GM11168 (cell line): ENCODE measurements at regions not wholly inside any gene's neighbourhood (a gene's known extent, or its start where the extent isn't known, plus 50 kb on each side); places are given as distances from the start of the nearest gene placed in this dataset.

Experiments used
- in situ Hi-C: fragments of 300-500 bp; cut with MboI; formaldehyde crosslinking; loops from one replicate; pipeline ENCODE4 v1.12.0; 2022; ENCODE audit warnings: low sequenced_read_pairs; ENCODE audit not compliant: unreplicated experiment

- in situ Hi-C loops = no loop called here
These were observed 102.6 kb upstream of the ABI3BP start for GRCh38 chr3:101095693-101096430.

DNA sequence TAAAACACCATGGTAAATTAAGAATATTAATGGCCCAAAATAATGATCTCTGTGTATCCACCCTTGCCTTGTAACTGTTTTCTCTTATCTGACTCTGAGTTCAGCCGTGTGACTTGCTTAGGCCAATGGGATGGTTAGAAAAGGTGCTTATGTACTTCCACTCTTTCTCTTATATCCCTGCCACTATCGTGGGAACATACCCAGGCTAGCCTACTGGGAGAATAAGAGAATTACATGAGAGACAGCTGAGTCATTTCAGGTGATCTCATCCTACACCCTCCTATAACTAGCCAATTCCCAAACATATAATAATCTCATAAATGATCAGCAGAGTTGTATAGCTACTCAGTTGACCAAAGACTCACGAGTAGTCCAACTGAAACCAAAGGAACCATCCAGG lies 98.3 kb upstream of the ABI3BP start:
- in situ Hi-C loops = no loop called here

- in situ Hi-C loops = no loop called here
These were observed 92.5 kb upstream of the ABI3BP start for GRCh38 chr3:101085752-101086151.

- in situ Hi-C loops = no loop called here
These were observed 91.2 kb upstream of the ABI3BP start for GRCh38 chr3:101084404-101084803.

DNA sequence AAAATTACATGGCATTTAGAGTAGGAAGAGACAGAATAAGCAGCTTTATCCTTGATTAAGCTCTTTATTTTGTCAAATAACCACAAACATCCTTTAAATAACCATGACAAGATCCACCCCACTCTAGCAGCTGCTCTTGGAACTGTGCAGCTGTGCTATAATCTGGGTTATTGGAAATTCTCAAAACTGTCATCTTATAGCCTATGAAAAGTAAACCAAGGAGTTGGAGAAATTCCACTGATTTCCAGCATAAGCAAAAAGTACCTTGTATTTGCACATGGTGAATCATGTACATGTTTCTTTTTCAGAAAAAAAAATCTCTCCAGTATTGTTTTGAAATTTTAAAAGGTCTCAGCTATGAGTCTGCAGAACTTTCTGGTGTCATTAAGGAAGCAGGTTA lies 88.8 kb upstream of the ABI3BP start:
- in situ Hi-C loops = no loop called here

DNA sequence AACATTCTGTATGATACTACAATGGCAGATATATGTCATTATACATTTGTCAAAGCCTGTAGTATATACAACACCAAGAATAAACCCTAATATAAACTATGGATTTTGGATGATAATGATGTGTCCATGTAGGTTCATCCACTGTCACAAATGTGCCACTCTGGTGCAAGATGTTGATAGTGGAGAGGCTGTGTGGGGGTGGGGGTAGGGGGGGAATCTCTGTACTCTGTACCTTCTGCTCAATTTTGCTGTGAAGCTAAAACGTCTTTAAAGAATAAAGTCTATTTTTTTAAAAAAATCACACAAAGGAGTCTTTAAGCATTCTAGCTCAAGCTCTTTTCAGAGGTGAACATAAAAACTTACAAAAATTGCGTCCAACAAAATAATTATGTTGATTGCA lies 88.2 kb upstream of the ABI3BP start:
- in situ Hi-C loops = no loop called here

GRCh38 chr3:101077361-101078011 lies 84.3 kb upstream of the ABI3BP start:
- in situ Hi-C loops = loop anchor here (10.0 kb wide), 1 partner anchor 557 kb away; no protein-coding TSS in a partner anchor

DNA sequence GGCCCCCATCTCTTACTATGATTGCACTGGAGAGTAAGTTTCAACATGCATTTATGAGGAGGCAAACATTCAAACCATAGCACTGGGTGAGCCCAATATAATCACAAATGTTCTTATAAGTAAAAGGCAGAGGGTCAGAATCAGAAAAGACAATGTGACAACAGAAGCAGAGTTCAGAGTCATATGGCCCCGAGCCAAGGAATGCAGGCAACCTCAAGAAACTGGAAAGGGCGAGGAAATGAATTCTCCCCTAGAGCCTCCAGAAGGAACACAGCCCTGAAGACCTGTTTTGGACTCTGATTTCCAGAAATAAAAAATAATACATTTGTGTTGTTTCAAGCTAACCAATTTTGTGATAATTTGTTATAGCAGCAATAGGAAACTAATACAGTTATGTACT lies 81.3 kb upstream of the ABI3BP start:
- in situ Hi-C loops = loop anchor here (10.0 kb wide), 1 partner anchor 560 kb away; no protein-coding TSS in a partner anchor

DNA sequence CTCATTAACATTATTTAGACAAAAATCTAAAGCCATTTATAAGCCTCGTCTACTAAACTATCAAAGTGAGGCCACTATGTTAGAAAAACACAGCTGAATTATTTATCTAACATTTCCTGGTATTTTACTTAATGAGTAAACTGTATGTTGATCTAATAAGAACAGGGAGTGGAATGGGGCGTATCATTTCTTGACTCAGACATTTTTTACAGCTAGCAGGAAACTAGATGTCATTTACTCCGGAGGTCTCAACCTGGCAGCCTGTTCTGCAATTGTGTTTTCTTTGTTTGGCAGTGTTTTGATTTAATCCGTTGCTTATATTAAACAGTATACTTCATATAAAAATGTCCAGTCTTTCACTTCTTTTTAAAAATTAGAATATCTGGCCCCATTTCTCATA lies 79.1 kb upstream of the ABI3BP start:
- in situ Hi-C loops = loop anchor here (10.0 kb wide), 1 partner anchor 563 kb away; no protein-coding TSS in a partner anchor

- in situ Hi-C loops = loop anchor here (10.0 kb wide), 1 partner anchor 564 kb away; no protein-coding TSS in a partner anchor
These were observed 77.5 kb upstream of the ABI3BP start for GRCh38 chr3:101070799-101071121.

DNA sequence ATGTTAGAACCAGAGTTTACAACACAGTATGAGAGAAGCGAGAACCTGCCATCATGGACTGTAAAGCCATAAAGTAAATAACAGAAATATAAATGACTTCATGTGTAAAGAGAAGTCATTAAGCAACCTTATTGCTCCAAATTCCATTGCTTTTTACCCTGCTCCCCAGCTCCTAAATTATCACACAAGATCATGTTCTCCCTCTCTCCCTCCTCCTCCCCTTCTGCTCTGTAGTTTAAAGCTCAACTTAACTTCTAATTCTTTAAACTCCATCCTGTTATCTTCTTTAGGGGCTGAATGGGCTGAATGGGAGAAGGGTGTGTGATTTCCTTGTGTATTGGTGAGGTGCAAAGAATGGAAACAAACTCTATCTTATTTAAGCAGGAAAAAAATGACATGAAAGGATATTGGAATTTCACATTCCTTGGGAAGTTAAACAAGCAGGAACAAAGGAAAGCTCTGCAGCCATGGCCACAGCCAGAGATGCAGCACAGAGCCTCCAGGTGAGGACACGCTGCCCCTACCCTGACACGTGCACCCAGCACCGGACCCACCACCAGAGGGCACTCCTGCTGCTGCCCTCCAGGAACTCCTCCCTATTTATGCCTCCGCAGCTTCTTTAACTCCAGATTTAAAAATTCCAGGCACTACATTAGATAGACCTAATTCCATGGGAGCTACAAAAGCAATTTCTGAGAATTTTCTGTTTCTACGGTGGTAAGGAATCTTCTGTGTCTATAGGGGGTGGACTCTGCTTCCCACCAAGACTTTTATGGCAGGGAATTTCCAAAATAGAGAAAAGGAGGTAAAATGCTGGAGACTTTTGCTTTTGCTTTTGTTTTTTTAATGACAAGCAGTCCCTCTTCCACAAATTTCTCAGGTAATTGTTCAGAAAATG lies 76.9 kb upstream of the ABI3BP start:
- in situ Hi-C loops = loop anchor here (10.0 kb wide), 1 partner anchor 565 kb away; no protein-coding TSS in a partner anchor

DNA sequence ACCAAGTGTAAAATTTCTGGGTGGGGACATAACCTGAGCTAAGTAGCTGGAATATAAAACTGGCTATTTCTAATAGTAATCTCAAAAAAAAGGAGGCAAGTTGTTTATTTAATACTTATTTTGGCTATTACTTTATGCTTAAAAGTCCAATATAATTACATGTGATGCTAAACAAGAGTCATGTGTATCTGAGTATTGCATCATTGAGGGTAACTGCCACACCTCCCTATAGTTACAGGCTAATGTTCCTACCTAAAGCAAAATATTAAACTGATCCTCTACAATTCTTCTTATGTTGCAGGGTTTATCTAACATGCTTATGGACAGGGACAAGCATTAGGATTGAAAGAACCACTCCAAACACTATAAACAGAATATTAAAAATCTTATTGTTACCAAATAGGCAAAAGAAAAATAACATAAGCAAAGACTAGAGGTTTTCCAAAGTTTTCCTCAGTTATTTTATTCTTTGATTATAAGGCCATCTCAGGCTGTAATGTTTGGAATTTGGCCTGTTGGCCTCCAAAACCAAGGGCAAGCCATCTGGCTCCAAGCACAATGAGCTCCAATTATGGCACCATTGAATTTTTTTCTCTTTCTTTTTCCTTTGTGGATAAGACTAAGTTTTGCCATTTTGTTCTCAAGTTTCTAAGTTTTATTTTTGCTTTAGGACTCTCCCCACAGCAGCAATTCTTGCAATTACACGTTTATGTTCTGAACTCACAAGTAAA lies 75.8 kb upstream of the ABI3BP start:
- in situ Hi-C loops = no loop called here

DNA sequence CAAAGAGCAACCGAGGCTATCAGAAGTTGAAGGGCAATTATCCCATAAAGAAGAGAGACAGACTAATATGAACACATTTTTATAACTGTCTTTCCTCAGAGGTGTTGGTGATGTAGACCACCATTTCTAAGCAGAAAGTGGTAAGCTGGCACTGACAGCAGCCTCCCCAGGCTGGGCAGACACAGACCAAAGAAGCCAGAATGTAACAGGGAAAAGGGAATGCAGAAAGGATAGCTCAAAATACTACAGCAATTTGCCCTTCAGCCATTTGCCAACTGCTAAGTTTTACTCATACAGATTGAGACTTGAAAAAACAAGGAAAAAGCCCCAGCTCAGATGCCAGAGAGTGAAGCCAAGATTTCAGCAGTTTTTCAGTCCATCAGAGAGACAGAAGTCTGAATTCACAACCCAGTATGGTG lies 73.5 kb upstream of the ABI3BP start:
- in situ Hi-C loops = no loop called here

- in situ Hi-C loops = no loop called here
These were observed 72.7 kb upstream of the ABI3BP start for GRCh38 chr3:101065962-101066361.

- in situ Hi-C loops = no loop called here
These were observed 70.2 kb upstream of the ABI3BP start for GRCh38 chr3:101063401-101063800.

DNA sequence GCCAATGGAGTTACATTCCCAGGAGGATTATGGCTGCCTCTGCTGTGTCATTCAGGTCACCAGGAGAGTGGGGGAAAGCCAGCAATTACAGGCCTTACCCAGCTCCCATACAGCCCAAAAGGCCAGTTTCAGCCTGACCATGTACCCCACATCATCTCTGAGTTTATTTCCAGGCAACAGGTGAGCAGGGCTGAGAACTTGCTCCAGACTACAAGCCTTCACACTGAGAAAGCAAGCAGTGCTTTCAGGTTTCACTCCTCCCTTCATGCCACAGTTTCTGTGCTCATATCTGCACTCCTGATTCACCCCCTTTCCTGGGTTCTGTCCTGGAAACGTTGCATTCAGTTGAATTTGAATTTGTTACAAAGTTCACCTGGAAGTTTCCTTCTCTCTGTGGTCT lies 68.1 kb upstream of the ABI3BP start:
- in situ Hi-C loops = no loop called here

DNA sequence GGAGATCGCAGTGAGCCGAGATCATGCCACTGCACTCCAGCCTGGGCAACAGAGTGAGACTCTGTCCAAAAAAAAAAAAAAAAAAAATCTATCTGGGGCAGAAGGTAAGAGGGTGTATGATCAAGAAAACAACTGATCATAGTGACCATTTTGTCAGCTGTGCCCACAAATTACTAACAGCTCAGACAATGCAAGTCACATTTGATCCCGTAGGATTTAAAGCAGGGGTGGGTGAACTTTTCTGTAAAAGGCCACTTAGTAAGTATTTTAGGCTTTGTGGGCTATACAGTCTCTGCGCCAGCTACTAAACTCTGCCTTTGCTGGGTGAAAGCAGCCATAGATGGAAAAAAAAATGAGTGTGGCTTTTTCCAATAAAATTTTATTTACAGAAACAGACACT lies 57.6 kb upstream of the ABI3BP start:
- in situ Hi-C loops = no loop called here

DNA sequence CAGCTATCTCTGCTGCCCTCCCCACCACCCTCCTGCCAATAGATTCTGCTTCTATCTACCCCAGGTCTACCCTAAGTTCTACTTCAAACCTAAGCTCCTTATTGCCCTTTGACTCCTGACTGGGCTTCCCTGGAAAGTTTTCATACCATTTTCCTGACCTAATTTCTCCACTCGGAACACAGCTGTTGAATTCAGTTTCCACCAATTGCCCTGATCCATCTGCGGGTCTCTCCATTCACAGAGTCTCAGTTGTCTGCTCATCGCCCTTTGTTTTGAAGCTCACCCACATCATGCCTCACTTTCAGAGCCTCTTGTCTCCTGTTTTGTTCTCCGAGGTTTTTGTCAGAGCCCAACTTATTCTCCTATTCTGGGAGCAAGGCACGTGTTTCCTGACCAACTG lies 56.8 kb upstream of the ABI3BP start:
- in situ Hi-C loops = no loop called here

- in situ Hi-C loops = no loop called here
These were observed 56.3 kb upstream of the ABI3BP start for GRCh38 chr3:101049532-101049931.

DNA sequence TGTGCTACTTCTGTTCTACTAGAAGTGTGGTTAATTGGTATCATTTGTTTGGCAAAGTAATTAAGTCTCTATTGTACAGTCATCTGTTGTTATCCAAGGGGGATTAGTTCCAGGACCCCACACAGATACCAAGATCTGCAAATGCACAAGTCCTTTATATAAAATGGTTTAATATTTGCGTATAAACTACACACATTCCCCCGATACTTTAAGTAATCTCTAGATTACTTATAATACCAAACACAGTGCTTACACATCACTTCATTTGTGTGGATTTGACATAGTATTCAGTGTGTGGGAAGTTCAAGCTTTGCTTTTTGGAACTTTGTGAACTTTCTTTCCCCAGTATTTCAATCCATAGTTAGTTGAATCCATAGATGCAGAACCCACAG lies 50.5 kb upstream of the ABI3BP start:
- in situ Hi-C loops = no loop called here
